Kidney epithelial cell (primary cell): ENCODE measurements at regions not wholly inside any gene's neighbourhood (a gene's known extent, or its start where the extent isn't known, plus 50 kb on each side); places are given as distances from the start of the nearest gene placed in this dataset.

Experiments used
- DNase-seq: peaks from one replicate; pipeline ENCODE4 v3.0.0-alpha.2; 2010; ENCODE audit warnings: low read depth
- H3K27me3 ChIP-seq: 2 replicates; pipeline ENCODE4 v1.6.0; 2011; ENCODE audit warnings: low read length; ENCODE audit not compliant: control insufficient read depth, insufficient read depth
- H3K36me3 ChIP-seq: 2 replicates; pipeline ENCODE4 v1.5.1; 2011; ENCODE audit warnings: low read length; ENCODE audit not compliant: control insufficient read depth, insufficient read depth
- H3K4me3 ChIP-seq: 2 replicates; pipeline ENCODE4 v1.5.1; 2011; ENCODE audit warnings: low read depth, mild to moderate bottlenecking, control low read depth, low read length
- CTCF ChIP-seq: IDR thresholded peaks from 2 replicates; pipeline ENCODE4 v1.5.1; 2011; ENCODE audit warnings: mild to moderate bottlenecking, moderate library complexity, low read length, control low read depth, inconsistent platforms; ENCODE audit not compliant: insufficient read depth, poor library complexity, severe bottlenecking

GRCh38 chr15:24901409-24901808 lies 53.4 kb upstream of the SNRPN start:
- Histone ChIP-seq H3K27me3 (no peaks in the 10 kb centered on the region), H3K4me3 (no peak overlapping the region), H3K36me3 (no peaks in the 10 kb centered on the region)
- DNase-seq = no peak
- no peak for TF ChIP-seq CTCF
